Stimulated activated CD4-positive, alpha-beta T cell treated with anti-CD3 and anti-CD28 coated beads, Interleukin-1b, Interleukin-23, amount 100 ng/mL, for 1 hour (primary cell): ENCODE measurements at regions not wholly inside any gene's neighbourhood (a gene's known extent, or its start where the extent isn't known, plus 50 kb on each side); places are given as distances from the start of the nearest gene placed in this dataset.
"Not testable (repeated sequence)": the region's sequence is repeated elsewhere in the genome, so short reads cannot be mapped to it uniquely, and the experiment has no call there.

Source experiments
- DNase-seq, 2 donors: peaks; one replicate each; pipeline ENCODE4 v3.0.0-alpha.2; 2020; ENCODE audit warnings: low read depth in 2 of 2

DNA sequence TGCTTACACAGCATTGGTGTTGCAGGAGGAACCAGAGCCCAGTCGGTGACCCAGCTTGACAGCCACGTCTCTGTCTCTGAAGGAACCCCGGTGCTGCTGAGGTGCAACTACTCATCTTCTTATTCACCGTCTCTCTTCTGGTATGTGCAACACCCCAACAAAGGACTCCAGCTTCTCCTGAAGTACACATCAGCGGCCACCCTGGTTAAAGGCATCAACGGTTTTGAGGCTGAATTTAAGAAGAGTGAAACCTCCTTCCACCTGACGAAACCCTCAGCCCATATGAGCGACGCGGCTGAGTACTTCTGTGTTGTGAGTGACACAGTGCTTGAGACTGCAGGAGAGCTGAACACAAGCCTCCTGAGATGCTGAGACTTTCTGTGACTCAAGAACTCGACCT lies 173.3 kb upstream of the OR4E1 start:
- DNase-seq, result not testable (repeated sequence)

DNA sequence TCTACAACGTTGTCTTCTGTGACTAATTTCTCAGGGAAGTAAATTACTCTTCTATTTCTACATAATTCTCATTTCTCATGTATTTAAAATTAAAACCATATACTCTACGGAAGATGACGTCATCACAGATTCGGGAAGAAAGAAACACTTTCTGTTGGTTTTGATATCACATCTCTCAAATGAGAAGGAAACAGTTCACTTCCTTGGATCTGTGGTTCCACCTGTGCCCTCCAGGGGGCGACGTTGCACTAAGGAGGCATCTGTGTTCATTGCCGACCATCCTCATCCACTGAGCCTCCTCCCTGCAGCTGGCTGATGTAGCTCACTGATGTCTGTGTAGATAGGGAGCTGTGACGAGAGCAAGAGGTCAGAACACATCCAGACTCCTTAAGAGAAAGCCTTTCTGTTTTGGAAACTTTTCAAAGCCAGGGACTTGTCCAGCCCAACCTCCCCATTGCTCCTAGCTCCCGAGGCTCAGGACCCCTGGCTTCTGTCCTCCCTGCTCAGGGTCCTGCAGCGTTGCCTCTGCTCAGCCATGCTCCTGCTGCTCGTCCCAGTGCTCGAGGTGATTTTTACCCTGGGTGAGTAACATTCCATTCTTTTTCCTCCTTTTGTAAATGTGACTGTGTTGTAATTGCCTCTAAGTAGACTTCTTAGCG lies 172.7 kb upstream of the OR4E1 start:
- DNase-seq, result peak in 1 of 2 donors; percentile 49

GRCh38 chr14:21840765-21841164 lies 167.1 kb upstream of the OR4E1 start:
- DNase-seq, result no peak

DNA sequence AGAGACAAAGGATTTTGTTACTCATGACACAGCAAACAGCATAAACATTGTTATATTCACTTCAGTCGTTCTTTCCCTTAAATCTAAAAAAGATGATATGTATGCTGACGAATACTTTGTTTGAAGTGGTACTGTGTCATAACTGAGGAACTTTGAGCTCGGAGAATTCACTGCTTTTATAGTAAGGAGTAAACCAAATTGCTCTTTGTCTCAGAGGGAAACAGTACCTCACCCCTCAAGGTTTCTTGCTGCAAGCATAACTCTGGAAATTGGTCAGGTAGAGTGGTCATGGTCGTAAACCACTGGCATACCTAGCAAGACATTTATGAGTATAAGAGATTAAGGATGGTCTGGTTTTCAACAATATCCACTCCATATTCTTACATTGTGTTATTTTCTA lies 160.2 kb upstream of the OR4E1 start:
- no peak for DNase-seq

GRCh38 chr14:21825845-21826244 lies 152.2 kb upstream of the OR4E1 start:
- DNase-seq, result no peak

- DNase-seq, result no peak
These were observed 151.6 kb upstream of the OR4E1 start for GRCh38 chr14:21825149-21825743.

GRCh38 chr14:21822109-21822508 lies 148.5 kb upstream of the OR4E1 start:
- no peak for DNase-seq

DNA sequence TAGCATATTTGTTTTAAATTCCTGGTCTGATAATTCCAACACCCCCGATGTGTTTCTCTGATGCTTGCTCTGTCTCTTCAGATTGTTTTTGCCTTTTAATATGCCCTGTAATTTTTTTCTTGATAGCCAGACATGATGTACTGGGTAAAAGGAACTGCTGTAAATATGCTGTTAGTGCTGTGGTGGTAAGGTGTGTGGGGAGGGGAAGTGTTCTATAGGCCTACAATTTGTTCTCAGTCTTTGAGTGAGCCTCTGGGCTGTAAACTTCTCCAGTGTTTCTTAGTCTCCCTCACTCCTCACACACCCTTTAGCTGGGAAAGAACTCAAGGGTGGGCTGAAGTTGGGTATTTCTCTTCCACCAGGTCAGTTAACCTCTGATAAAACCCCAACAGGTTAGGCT lies 147.0 kb upstream of the OR4E1 start:
- no peak for DNase-seq

- DNase-seq, result not testable (repeated sequence)
These were observed 146.3 kb upstream of the OR4E1 start for GRCh38 chr14:21819891-21820290.

- not testable (repeated sequence) for DNase-seq
These were observed 143.4 kb upstream of the OR4E1 start for GRCh38 chr14:21817010-21817409.

GRCh38 chr14:21807975-21808374 lies 134.4 kb upstream of the OR4E1 start:
- DNase-seq, result no peak

- DNase-seq, result no peak
These were observed 131.4 kb upstream of the OR4E1 start for GRCh38 chr14:21804981-21805380.

GRCh38 chr14:21802441-21802840 lies 128.8 kb upstream of the OR4E1 start:
- DNase-seq, result no peak

DNA sequence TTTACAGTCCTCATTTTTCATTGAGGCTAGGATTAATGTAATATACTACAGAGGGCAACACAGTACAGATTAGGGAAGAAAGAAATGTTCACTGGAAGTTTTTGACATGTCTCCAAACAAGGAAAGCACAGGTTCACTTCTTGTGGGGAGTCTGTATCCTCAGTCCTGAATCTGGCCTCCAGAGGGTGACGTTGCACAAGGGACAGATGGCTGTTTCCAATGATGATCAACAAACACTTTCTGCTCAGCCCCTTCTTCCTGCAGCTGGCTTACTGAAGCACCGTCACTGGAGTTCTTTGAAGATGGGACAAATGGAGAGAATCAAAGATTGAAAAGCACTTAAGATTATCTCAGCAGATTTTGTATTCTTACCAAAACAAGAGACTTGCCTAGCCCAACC lies 123.3 kb upstream of the OR4E1 start:
- no peak for DNase-seq

- DNase-seq, result no peak
These were observed 121.8 kb upstream of the OR4E1 start for GRCh38 chr14:21795456-21795855.

- no peak for DNase-seq
These were observed 118.1 kb upstream of the OR4E1 start for GRCh38 chr14:21791749-21792148.

DNA sequence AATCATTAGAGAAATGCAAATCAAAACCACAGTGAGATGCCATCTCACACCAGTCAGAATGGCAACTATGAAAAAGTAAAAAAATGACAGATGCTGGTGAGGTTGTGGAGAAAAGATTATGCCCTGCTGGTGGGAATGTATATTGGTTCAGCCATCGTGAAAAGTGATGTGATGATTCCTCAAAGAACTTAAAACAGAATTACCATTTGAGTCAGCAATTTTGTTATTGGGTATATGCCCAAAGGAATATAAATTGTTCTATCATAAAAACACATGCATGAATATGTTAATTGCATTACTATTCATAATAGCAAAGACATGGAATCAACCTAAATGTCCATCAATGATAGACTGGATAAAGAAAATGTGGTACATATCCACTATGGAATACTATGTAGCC lies 115.1 kb upstream of the OR4E1 start:
- not testable (repeated sequence) for DNase-seq

DNA sequence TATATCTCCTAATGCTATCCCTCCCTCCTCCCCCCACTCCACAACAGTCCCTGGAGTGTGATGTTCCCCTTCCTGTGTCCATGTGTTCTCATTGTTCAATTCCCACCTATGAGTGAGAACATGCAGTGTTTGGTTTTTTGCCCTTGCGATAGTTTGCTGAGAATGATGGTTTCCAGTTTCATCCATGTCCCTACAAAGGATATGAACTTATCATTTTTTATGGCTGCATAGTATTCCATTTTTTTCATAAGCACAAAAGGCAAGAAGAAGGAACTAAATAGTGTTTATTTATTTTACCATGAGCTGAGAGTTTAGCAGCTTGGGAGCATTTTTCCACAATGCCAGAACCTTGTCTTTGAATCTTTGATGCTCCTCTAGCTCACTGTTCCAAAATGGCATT lies 113.6 kb upstream of the OR4E1 start:
- not testable (repeated sequence) for DNase-seq

DNA sequence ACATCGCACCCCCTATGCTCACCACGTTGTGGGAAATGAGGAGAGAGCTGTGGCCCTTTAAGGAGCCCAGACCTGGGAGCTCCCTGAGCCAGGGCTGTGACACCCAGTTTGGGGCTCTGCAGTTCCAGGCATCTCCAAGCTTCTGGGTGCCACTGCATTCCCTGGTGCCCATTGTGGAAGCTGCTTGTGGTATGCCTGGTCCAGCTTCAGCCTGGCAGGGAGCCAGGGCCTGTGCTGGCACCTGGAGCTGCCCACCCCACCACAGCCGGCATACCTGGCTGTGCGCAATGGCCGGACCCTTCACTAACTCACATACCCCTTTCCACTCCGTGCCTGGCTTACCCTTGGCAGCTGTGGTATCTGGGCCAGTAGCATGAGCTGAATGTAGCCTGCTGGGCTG lies 107.9 kb upstream of the OR4E1 start:
- no peak for DNase-seq

- no peak for DNase-seq
These were observed 106.9 kb upstream of the OR4E1 start for GRCh38 chr14:21780429-21781084.

DNA sequence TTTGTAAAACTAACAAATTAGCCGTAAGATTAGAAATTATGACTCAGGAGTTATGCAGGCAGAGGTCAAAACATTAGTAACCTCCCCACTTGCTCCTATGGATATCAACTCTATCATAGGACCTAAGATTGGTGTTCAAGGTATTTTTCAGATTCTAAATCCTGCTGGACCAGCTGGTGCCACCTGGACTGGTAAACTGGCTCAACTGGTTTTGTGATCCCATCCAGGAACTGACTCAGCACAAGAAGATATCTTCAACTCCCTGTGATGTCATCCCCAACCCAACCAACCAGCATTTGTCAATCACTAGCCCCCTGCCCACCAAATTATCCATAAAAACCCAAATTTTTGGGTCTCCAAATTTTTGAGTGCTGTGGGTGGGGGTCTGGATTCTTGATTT lies 98.1 kb upstream of the OR4E1 start:
- no peak for DNase-seq

- DNase-seq, result no peak
These were observed 95.2 kb upstream of the OR4E1 start for GRCh38 chr14:21768875-21769257.

DNA sequence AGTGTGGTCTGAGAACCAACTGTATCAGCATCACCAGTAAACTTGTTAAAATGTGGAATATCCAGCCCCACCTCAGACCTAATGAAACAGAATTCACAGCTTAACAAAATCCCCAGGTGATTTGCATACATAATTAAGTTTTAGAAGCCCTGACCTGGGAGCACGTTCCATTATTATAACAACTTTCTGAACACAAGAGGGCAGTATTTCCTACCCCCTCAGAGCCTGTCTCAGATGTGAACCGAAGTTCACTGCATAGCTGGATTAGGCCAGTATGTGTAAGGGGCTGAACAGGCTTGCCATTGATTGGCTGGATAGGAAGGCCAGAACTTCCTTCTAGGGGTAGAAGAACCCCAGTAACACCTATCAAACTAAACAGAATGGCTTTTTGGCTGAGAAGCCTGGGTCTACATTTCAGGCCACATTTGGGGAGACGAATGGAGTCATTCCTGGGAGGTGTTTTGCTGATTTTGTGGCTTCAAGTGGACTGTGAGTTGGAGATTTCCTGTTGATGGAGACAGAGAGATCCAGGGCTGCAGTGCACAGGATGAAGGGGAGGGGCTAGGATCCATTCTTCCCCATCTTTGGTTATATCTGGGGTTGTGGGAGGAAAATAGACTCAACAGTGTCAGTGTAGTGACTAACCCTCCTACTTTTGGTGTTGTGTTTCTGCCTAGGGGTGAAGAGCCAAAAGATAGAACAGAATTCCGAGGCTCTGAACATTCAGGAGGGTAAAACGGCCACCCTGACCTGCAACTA lies 94.7 kb upstream of the OR4E1 start:
- DNase-seq, result no peak
